PFSK-1 (cell line): ENCODE measurements at regions not wholly inside any gene's neighbourhood (a gene's known extent, or its start where the extent isn't known, plus 50 kb on each side); places are given as distances from the start of the nearest gene placed in this dataset.

Experiments
- POLR2AphosphoS5 ChIP-seq: IDR thresholded peaks from 2 replicates; pipeline ENCODE4 v1.6.1; 2012; ENCODE audit warnings: low read depth, mild to moderate bottlenecking, control low read depth, low read length, moderate library complexity
- REST ChIP-seq, 2 experiments: IDR thresholded peaks; 2 replicates each; pipeline versions ENCODE4 v1.6.1 to v1.8.0; 2011 to 2012; ENCODE audit warnings: low read depth in 2 of 2, low read length in 2 of 2, control low read depth in 1 of 2, inconsistent platforms in 1 of 2, mild to moderate bottlenecking in 1 of 2, moderate library complexity in 1 of 2; ENCODE audit not compliant: insufficient read depth in 1 of 2
- SIN3A ChIP-seq: IDR thresholded peaks from 2 replicates; pipeline ENCODE4 v1.6.1; 2012; ENCODE audit warnings: mild to moderate bottlenecking, low read length, moderate library complexity, borderline replicate concordance; ENCODE audit not compliant: insufficient read depth
- TAF1 ChIP-seq: IDR thresholded peaks from 2 replicates; pipeline ENCODE4 v1.6.1; 2012; ENCODE audit warnings: low read length, control low read depth, borderline replicate concordance; ENCODE audit not compliant: insufficient read depth

DNA sequence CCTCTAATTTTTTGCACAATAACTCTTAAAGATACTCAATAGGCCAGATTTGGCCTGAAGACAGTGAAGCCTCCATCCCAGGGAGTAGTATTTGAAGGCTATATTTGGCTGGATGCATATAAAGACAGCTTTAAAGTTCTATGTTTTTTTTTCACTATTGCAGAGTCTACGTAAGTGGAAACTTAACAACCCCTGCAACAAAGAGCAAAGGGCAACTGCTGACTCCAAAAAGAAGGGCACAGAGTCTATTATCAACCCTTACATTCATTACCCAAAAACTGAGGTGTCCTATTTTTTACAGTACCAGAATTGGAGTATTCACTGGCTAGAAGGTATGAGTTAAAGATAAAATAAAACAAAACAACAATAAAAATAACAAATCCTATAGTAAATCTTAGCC, 329.8 kb upstream of the PKN2 start:
- TF ChIP-seq POLR2AphosphoS5 (no peak), TAF1 (no peak), REST (IDR thresholded peaks at IDR 0.05; ENCODE audit: insufficient read depth in 1 of 2, low read depth in 2 of 2, low read length in 2 of 2) (no peak), SIN3A (no peak)
